ENCODE measurements at regions not wholly inside any gene's neighbourhood (a gene's known extent, or its start where the extent isn't known, plus 50 kb on each side); places are given as distances from the start of the nearest gene placed in this dataset.

DNA sequence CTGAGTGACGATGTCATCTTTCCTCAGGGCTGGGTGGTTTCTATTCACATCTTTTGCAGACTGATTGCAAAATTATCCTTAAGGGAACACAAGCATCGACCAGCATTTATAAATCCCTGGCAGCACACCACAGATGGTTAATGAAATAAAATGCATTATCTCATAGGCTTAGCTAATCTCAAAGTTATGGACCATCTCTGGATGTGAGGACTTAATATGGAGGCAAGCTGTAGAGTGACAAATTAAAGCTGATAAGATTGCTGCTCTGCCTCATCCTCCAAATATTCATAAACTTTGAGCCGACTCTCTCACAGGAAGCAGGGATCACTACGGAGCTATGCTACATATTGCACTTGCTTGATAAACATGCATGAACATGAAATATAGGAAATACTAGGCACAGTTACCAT lies 663.2 kb upstream of the RGMB start:
- 57% methylated on average over 4 of the region's 4 CpGs for WGBS
- H3K27ac ChIP-seq (ENCODE audit: low read depth in 1 of 2, low read length in 2 of 2) = no peak overlapping the region
- no peak for DNase-seq (ENCODE audit: low spot score)
- H3K27me3 ChIP-seq (ENCODE audit: control insufficient read depth in 4 of 4, insufficient read depth in 4 of 4, low read length in 3 of 4) = no peaks in the 10 kb centered on the region
- H3K4me1 ChIP-seq (ENCODE audit: control insufficient read depth in 4 of 4, insufficient read depth in 4 of 4, low read length in 3 of 4) = no peaks in the 10 kb centered on the region
- no peaks in the 10 kb centered on the region for H3K36me3 ChIP-seq (ENCODE audit: control insufficient read depth in 4 of 4, insufficient read depth in 3 of 4, low read depth in 1 of 4, low read length in 3 of 4)
- H3K9ac ChIP-seq (ENCODE audit: low read depth in 1 of 2, low read length in 2 of 2) = no peak overlapping the region
- TF ChIP-seq JUND (IDR thresholded peaks at IDR 0.05) (no peak), HNF4A (conservative IDR thresholded peaks at IDR 0.05) (no peak), SP1 (IDR thresholded peaks at IDR 0.05) (no peak), TAF1 (conservative IDR thresholded peaks at IDR 0.05) (no peak), RXRA (IDR thresholded peaks at IDR 0.05) (no peak), RAD21 (IDR thresholded peaks at IDR 0.05) (no peak), FOXA1 (IDR thresholded peaks at IDR 0.05) (no peak)
- TF ChIP-seq, protein P1, sequence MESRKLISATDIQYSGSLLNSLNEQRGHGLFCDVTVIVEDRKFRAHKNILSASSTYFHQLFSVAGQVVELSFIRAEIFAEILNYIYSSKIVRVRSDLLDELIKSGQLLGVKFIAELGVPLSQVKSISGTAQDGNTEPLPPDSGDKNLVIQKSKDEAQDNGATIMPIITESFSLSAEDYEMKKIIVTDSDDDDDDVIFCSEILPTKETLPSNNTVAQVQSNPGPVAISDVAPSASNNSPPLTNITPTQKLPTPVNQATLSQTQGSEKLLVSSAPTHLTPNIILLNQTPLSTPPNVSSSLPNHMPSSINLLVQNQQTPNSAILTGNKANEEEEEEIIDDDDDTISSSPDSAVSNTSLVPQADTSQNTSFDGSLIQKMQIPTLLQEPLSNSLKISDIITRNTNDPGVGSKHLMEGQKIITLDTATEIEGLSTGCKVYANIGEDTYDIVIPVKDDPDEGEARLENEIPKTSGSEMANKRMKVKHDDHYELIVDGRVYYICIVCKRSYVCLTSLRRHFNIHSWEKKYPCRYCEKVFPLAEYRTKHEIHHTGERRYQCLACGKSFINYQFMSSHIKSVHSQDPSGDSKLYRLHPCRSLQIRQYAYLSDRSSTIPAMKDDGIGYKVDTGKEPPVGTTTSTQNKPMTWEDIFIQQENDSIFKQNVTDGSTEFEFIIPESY (IDR thresholded peaks at IDR 0.05) = no peak
- TF ChIP-seq, protein P2, sequence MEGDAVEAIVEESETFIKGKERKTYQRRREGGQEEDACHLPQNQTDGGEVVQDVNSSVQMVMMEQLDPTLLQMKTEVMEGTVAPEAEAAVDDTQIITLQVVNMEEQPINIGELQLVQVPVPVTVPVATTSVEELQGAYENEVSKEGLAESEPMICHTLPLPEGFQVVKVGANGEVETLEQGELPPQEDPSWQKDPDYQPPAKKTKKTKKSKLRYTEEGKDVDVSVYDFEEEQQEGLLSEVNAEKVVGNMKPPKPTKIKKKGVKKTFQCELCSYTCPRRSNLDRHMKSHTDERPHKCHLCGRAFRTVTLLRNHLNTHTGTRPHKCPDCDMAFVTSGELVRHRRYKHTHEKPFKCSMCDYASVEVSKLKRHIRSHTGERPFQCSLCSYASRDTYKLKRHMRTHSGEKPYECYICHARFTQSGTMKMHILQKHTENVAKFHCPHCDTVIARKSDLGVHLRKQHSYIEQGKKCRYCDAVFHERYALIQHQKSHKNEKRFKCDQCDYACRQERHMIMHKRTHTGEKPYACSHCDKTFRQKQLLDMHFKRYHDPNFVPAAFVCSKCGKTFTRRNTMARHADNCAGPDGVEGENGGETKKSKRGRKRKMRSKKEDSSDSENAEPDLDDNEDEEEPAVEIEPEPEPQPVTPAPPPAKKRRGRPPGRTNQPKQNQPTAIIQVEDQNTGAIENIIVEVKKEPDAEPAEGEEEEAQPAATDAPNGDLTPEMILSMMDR (IDR thresholded peaks at IDR 0.05; ENCODE audit: low read depth, low read length, missing input control) = no peak
- TF ChIP-seq, protein P3, sequence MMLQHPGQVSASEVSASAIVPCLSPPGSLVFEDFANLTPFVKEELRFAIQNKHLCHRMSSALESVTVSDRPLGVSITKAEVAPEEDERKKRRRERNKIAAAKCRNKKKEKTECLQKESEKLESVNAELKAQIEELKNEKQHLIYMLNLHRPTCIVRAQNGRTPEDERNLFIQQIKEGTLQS (IDR thresholded peaks at IDR 0.05) = no peak
- no peaks in the 10 kb centered on the region for H3K9me3 ChIP-seq (ENCODE audit: control insufficient read depth in 4 of 4, low read length in 3 of 4)
- no peak overlapping the region for H3K4me3 ChIP-seq (ENCODE audit: low read depth in 1 of 3, low read length in 3 of 3)

DNA sequence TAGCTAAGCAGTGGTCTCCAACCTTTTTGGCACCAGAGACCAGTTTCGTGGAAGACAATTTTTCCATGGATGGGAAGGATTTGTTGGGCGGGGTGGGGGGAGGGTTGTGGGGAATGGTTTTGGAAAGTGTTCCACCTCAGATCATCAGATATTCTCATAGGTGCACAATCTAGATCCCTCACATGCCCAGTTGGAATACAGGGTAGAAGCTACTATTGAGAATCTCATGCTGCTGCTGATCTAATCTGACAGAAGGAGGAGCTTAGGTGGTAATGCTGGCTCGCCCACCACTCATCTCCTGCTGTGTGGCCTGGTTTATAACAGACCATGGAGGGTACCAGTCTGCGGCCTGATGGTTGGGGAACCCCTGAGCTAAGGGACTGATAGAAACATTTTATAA lies 662.7 kb upstream of the RGMB start:
- TF ChIP-seq RAD21 (IDR thresholded peaks at IDR 0.05) (no peak), SP1 (IDR thresholded peaks at IDR 0.05) (no peak), HNF4G (IDR thresholded peaks at IDR 0.05) (no peak), NR2F2 (IDR thresholded peaks at IDR 0.05) (no peak), EGR1 (IDR thresholded peaks at IDR 0.05; ENCODE audit: low read depth in 2 of 2) (no peak), GABPA (IDR thresholded peaks at IDR 0.05 in 1 of 2, conservative IDR thresholded peaks at IDR 0.05 in 1 of 2) (no peak), YY1 (IDR thresholded peaks at IDR 0.05) (no peak), FOXA2 (IDR thresholded peaks at IDR 0.05) (no peak), HNF4A (conservative IDR thresholded peaks at IDR 0.05) (no peak), FOXA1 (IDR thresholded peaks at IDR 0.05) (no peak), TAF1 (conservative IDR thresholded peaks at IDR 0.05) (no peak)
- TF ChIP-seq, protein P4, sequence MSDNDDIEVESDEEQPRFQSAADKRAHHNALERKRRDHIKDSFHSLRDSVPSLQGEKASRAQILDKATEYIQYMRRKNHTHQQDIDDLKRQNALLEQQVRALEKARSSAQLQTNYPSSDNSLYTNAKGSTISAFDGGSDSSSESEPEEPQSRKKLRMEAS (IDR thresholded peaks at IDR 0.05) = no peak
- TF ChIP-seq, protein P1 (IDR thresholded peaks at IDR 0.05) = no peak
- TF ChIP-seq, protein P2 (IDR thresholded peaks at IDR 0.05; ENCODE audit: low read depth, low read length, missing input control) = no peak
- TF ChIP-seq, protein P3 (IDR thresholded peaks at IDR 0.05) = no peak
- TF ChIP-seq, protein P5, sequence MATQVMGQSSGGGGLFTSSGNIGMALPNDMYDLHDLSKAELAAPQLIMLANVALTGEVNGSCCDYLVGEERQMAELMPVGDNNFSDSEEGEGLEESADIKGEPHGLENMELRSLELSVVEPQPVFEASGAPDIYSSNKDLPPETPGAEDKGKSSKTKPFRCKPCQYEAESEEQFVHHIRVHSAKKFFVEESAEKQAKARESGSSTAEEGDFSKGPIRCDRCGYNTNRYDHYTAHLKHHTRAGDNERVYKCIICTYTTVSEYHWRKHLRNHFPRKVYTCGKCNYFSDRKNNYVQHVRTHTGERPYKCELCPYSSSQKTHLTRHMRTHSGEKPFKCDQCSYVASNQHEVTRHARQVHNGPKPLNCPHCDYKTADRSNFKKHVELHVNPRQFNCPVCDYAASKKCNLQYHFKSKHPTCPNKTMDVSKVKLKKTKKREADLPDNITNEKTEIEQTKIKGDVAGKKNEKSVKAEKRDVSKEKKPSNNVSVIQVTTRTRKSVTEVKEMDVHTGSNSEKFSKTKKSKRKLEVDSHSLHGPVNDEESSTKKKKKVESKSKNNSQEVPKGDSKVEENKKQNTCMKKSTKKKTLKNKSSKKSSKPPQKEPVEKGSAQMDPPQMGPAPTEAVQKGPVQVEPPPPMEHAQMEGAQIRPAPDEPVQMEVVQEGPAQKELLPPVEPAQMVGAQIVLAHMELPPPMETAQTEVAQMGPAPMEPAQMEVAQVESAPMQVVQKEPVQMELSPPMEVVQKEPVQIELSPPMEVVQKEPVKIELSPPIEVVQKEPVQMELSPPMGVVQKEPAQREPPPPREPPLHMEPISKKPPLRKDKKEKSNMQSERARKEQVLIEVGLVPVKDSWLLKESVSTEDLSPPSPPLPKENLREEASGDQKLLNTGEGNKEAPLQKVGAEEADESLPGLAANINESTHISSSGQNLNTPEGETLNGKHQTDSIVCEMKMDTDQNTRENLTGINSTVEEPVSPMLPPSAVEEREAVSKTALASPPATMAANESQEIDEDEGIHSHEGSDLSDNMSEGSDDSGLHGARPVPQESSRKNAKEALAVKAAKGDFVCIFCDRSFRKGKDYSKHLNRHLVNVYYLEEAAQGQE (IDR thresholded peaks at IDR 0.05) = no peak
- 51% methylated on average over 4 of the region's 4 CpGs for WGBS
- H3K4me3 ChIP-seq (ENCODE audit: low read depth in 1 of 3, low read length in 3 of 3) = no peak overlapping the region

More for the DNA sequence above, 662.7 kb upstream of the RGMB start:
- Histone ChIP-seq H3K9me3 (ENCODE audit: control insufficient read depth in 4 of 4, low read length in 3 of 4) (no peaks in the 10 kb centered on the region), H3K27me3 (ENCODE audit: control insufficient read depth in 4 of 4, insufficient read depth in 4 of 4, low read length in 3 of 4) (no peaks in the 10 kb centered on the region), H3K27ac (ENCODE audit: low read depth in 1 of 2, low read length in 2 of 2) (no peak overlapping the region), H3K36me3 (ENCODE audit: control insufficient read depth in 4 of 4, insufficient read depth in 3 of 4, low read depth in 1 of 4, low read length in 3 of 4) (no peaks in the 10 kb centered on the region), H3K4me1 (ENCODE audit: control insufficient read depth in 4 of 4, insufficient read depth in 4 of 4, low read length in 3 of 4) (no peaks in the 10 kb centered on the region), H3K9ac (ENCODE audit: low read depth in 1 of 2, low read length in 2 of 2) (no peak overlapping the region)
- DNase-seq (ENCODE audit: low spot score) = no peak

All from liver (tissue), 8 donors.